ENCODE measurements at regions not wholly inside any gene's neighbourhood (a gene's known extent, or its start where the extent isn't known, plus 50 kb on each side); places are given as distances from the start of the nearest gene placed in this dataset.

GRCh38 chrX:122813876-122814275 is 370.2 kb upstream of the GRIA3 start:
- DNase-seq (ENCODE audit: low spot score), result no peak
- H3K9ac ChIP-seq (ENCODE audit: low read depth in 1 of 2, low read length in 2 of 2), result no peak overlapping the region
- no peak overlapping the region for H3K4me3 ChIP-seq (ENCODE audit: low read depth in 1 of 3, low read length in 3 of 3)
- H3K27ac ChIP-seq (ENCODE audit: low read depth in 1 of 2, low read length in 2 of 2), result no peak overlapping the region
- no peaks in the 10 kb centered on the region for H3K9me3 ChIP-seq (ENCODE audit: control insufficient read depth in 4 of 4, low read length in 3 of 4)
- no peaks in the 10 kb centered on the region for H3K36me3 ChIP-seq (ENCODE audit: control insufficient read depth in 4 of 4, insufficient read depth in 3 of 4, low read depth in 1 of 4, low read length in 3 of 4)
- no peaks in the 10 kb centered on the region for H3K4me1 ChIP-seq (ENCODE audit: control insufficient read depth in 4 of 4, insufficient read depth in 4 of 4, low read length in 3 of 4)
- WGBS, result 63% methylated on average over 4 of the region's 4 CpGs
- TF ChIP-seq, protein P1, sequence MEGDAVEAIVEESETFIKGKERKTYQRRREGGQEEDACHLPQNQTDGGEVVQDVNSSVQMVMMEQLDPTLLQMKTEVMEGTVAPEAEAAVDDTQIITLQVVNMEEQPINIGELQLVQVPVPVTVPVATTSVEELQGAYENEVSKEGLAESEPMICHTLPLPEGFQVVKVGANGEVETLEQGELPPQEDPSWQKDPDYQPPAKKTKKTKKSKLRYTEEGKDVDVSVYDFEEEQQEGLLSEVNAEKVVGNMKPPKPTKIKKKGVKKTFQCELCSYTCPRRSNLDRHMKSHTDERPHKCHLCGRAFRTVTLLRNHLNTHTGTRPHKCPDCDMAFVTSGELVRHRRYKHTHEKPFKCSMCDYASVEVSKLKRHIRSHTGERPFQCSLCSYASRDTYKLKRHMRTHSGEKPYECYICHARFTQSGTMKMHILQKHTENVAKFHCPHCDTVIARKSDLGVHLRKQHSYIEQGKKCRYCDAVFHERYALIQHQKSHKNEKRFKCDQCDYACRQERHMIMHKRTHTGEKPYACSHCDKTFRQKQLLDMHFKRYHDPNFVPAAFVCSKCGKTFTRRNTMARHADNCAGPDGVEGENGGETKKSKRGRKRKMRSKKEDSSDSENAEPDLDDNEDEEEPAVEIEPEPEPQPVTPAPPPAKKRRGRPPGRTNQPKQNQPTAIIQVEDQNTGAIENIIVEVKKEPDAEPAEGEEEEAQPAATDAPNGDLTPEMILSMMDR (IDR thresholded peaks at IDR 0.05; ENCODE audit: low read depth, low read length, missing input control), result no peak
- TF ChIP-seq NR2F2 (IDR thresholded peaks at IDR 0.05) (no peak), FOXA2 (IDR thresholded peaks at IDR 0.05) (no peak), EGR1 (IDR thresholded peaks at IDR 0.05; ENCODE audit: low read depth in 2 of 2) (no peak), RXRA (IDR thresholded peaks at IDR 0.05) (no peak), ATF3 (IDR thresholded peaks at IDR 0.05) (no peak), FOXA1 (IDR thresholded peaks at IDR 0.05) (no peak), JUND (IDR thresholded peaks at IDR 0.05) (no peak), ZBTB33 (IDR thresholded peaks at IDR 0.05) (no peak), HNF4A (conservative IDR thresholded peaks at IDR 0.05) (no peak)
- TF ChIP-seq, protein P2, sequence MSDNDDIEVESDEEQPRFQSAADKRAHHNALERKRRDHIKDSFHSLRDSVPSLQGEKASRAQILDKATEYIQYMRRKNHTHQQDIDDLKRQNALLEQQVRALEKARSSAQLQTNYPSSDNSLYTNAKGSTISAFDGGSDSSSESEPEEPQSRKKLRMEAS (IDR thresholded peaks at IDR 0.05), result no peak
- TF ChIP-seq, protein P3, sequence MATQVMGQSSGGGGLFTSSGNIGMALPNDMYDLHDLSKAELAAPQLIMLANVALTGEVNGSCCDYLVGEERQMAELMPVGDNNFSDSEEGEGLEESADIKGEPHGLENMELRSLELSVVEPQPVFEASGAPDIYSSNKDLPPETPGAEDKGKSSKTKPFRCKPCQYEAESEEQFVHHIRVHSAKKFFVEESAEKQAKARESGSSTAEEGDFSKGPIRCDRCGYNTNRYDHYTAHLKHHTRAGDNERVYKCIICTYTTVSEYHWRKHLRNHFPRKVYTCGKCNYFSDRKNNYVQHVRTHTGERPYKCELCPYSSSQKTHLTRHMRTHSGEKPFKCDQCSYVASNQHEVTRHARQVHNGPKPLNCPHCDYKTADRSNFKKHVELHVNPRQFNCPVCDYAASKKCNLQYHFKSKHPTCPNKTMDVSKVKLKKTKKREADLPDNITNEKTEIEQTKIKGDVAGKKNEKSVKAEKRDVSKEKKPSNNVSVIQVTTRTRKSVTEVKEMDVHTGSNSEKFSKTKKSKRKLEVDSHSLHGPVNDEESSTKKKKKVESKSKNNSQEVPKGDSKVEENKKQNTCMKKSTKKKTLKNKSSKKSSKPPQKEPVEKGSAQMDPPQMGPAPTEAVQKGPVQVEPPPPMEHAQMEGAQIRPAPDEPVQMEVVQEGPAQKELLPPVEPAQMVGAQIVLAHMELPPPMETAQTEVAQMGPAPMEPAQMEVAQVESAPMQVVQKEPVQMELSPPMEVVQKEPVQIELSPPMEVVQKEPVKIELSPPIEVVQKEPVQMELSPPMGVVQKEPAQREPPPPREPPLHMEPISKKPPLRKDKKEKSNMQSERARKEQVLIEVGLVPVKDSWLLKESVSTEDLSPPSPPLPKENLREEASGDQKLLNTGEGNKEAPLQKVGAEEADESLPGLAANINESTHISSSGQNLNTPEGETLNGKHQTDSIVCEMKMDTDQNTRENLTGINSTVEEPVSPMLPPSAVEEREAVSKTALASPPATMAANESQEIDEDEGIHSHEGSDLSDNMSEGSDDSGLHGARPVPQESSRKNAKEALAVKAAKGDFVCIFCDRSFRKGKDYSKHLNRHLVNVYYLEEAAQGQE (IDR thresholded peaks at IDR 0.05), result no peak
- no peaks in the 10 kb centered on the region for H3K27me3 ChIP-seq (ENCODE audit: control insufficient read depth in 4 of 4, insufficient read depth in 4 of 4, low read length in 3 of 4)

- TF ChIP-seq HNF4A (conservative IDR thresholded peaks at IDR 0.05) (peak in 1 of 2 donors; percentile 13), EGR1 (IDR thresholded peaks at IDR 0.05; ENCODE audit: low read depth in 2 of 2) (no peak)
- Histone ChIP-seq H3K4me1 (ENCODE audit: control insufficient read depth in 4 of 4, insufficient read depth in 4 of 4, low read length in 3 of 4) (no peaks in the 10 kb centered on the region), H3K27me3 (ENCODE audit: control insufficient read depth in 4 of 4, insufficient read depth in 4 of 4, low read length in 3 of 4) (no peaks in the 10 kb centered on the region), H3K9me3 (ENCODE audit: control insufficient read depth in 4 of 4, low read length in 3 of 4) (peaks cover 0 to 4% (median 0%) of the 10 kb centered on the region in 4 donors), H3K9ac (ENCODE audit: low read depth in 1 of 2, low read length in 2 of 2) (no peak overlapping the region), H3K27ac (ENCODE audit: low read depth in 1 of 2, low read length in 2 of 2) (no peak overlapping the region), H3K4me3 (ENCODE audit: low read depth in 1 of 3, low read length in 3 of 3) (no peak overlapping the region), H3K36me3 (ENCODE audit: control insufficient read depth in 4 of 4, insufficient read depth in 3 of 4, low read depth in 1 of 4, low read length in 3 of 4) (no peaks in the 10 kb centered on the region)
- WGBS, result 36% methylated on average over 1 of the region's 1 CpG
- DNase-seq (ENCODE audit: low spot score), result no peak
Observed at GRCh38 chrX:122816288-122816687, 367.8 kb upstream of the GRIA3 start.
